ENCODE measurements at regions not wholly inside any gene's neighbourhood (a gene's known extent, or its start where the extent isn't known, plus 50 kb on each side); places are given as distances from the start of the nearest gene placed in this dataset.
"Not testable (repeated sequence)": the region's sequence is repeated elsewhere in the genome, so short reads cannot be mapped to it uniquely, and the experiment has no call there.

DNA sequence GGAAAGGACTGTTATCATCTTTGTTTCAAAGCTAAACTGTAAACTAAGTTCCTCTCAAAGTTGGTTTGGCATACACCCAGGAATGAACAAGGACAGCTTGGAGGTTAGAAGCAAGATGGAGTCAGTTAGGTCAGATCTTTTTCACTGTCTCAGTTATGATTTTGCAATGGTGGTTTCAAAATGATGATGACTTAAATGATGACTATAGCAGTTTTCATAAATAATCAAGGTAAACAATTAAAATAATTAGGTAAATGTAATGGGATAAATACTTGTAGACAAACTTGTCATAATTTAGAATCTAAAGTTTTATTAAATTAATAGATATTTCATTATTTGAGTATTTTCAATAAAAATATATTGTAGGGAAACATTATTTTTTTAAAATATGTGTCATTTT lies 55.5 kb upstream of the ZNF300 start:
- TF ChIP-seq, protein P1, sequence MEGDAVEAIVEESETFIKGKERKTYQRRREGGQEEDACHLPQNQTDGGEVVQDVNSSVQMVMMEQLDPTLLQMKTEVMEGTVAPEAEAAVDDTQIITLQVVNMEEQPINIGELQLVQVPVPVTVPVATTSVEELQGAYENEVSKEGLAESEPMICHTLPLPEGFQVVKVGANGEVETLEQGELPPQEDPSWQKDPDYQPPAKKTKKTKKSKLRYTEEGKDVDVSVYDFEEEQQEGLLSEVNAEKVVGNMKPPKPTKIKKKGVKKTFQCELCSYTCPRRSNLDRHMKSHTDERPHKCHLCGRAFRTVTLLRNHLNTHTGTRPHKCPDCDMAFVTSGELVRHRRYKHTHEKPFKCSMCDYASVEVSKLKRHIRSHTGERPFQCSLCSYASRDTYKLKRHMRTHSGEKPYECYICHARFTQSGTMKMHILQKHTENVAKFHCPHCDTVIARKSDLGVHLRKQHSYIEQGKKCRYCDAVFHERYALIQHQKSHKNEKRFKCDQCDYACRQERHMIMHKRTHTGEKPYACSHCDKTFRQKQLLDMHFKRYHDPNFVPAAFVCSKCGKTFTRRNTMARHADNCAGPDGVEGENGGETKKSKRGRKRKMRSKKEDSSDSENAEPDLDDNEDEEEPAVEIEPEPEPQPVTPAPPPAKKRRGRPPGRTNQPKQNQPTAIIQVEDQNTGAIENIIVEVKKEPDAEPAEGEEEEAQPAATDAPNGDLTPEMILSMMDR (conservative IDR thresholded peaks at IDR 0.05; ENCODE audit: low read depth in 2 of 2): not testable (repeated sequence)
- not testable (repeated sequence) for TF ChIP-seq POLR2AphosphoS5 (IDR thresholded peaks at IDR 0.05; ENCODE audit: low read depth); EZH2 (IDR thresholded peaks at IDR 0.05; ENCODE audit: low read depth, unreplicated experiment); CREB1 (CRISPR knock-in tag; IDR thresholded peaks at IDR 0.05; ENCODE audit: low read depth)
- TF ChIP-seq, protein P2, sequence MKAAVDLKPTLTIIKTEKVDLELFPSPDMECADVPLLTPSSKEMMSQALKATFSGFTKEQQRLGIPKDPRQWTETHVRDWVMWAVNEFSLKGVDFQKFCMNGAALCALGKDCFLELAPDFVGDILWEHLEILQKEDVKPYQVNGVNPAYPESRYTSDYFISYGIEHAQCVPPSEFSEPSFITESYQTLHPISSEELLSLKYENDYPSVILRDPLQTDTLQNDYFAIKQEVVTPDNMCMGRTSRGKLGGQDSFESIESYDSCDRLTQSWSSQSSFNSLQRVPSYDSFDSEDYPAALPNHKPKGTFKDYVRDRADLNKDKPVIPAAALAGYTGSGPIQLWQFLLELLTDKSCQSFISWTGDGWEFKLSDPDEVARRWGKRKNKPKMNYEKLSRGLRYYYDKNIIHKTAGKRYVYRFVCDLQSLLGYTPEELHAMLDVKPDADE (IDR thresholded peaks at IDR 0.05): not testable (repeated sequence)
